ENCODE measurements at regions not wholly inside any gene's neighbourhood (a gene's known extent, or its start where the extent isn't known, plus 50 kb on each side); places are given as distances from the start of the nearest gene placed in this dataset.

GRCh38 chr22:48510599-48510998 lies 1317.1 kb downstream of the BRD1 start:
- TF ChIP-seq CTCF (IDR thresholded peaks at IDR 0.05) (no peak), REST (IDR thresholded peaks at IDR 0.05; ENCODE audit: insufficient read depth in 1 of 2, low read depth in 2 of 2, low read length in 1 of 2) (no peak)

Data from Panc1 (cell line).